ENCODE measurements at regions not wholly inside any gene's neighbourhood (a gene's known extent, or its start where the extent isn't known, plus 50 kb on each side); places are given as distances from the start of the nearest gene placed in this dataset.

DNA sequence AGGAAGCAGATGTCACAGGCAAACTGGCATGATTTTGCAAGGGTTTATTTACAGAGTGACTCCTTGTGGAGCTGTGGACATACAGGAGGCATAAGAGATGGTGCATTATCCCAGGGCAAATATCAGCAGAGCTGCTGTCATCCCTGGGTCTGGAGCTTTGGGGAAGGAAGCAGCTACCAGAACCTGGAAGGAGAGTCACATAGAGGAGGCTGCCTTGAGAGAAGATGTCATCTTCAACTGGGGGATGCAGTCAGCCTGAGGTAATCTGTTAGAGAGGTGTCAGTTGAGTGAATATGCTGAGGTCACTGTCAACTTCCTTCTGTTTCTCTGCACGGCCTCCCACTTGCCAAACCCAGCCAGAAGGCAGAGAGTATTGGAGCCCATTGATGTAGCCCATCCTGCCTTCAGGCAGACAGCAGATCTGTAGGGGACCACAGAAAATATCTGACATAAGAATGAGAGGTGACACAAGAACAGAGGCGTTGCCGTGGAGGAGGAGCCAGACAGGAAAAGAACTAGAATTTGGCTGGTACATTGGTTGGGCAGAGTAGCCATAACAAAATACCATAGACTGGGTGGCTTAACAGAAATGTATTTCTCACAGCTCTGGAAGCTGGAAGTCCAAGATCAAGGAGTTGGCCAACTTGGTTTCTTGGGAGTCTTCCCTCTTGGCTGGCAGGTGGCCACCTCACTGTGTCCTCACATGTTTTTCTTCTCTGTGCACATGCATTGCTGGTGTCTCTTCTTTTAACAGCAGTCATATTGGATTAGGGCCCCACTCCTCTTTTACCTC, 102.8 kb downstream of the SNX18 start:
- TF ChIP-seq POLR2A (IDR thresholded peaks at IDR 0.05) (no peak), POLR2AphosphoS5 (IDR thresholded peaks at IDR 0.05) (no peak), EP300 (IDR thresholded peaks at IDR 0.05) (no peak)

Measured in suprapubic skin (tissue), 4 donors.